K562 (cell line): ENCODE measurements at regions not wholly inside any gene's neighbourhood (a gene's known extent, or its start where the extent isn't known, plus 50 kb on each side); places are given as distances from the start of the nearest gene placed in this dataset.

Experiments used
- CHCHD3 ChIP-seq: fragments of 250-450 bp; sonication (Bioruptor Pico); IDR thresholded peaks from 2 replicates; pipeline ENCODE4 v2.1.2; 2022; ENCODE audit warnings: mild to moderate bottlenecking
- CHD1 ChIP-seq: fragments of 200-600 bp; sonication (generic); IDR thresholded peaks from one replicate; pipeline ENCODE4 v1.6.1; 2012; ENCODE audit warnings: mild to moderate bottlenecking, moderate library complexity, low read length, inconsistent platforms
- CTBP1 ChIP-seq: fragments of 450-650 bp; IDR thresholded peaks from 2 replicates; pipeline ENCODE4 v1.6.1; 2016; ENCODE audit warnings: borderline replicate concordance
- HNRNPK ChIP-seq: fragments of 200-400 bp; formaldehyde crosslinking; IDR thresholded peaks from one replicate; pipeline ENCODE4 v1.6.1; 2018; ENCODE audit warnings: mild to moderate bottlenecking, low read depth, low read length; ENCODE audit not compliant: poor library complexity, severe bottlenecking
- MEF2A ChIP-seq: IDR thresholded peaks from 2 replicates; pipeline ENCODE4 v1.6.1; 2011; ENCODE audit warnings: low read depth, mild to moderate bottlenecking, low read length, moderate library complexity; ENCODE audit not compliant: control insufficient read depth
- RBFOX2 ChIP-seq: fragments of 200-400 bp; formaldehyde crosslinking; IDR thresholded peaks from 2 replicates; pipeline ENCODE4 v1.6.1; 2017; ENCODE audit warnings: low read depth, mild to moderate bottlenecking, low read length, moderate library complexity
- RHOXF2B ChIP-seq: fragments of 250-450 bp; sonication (Bioruptor Pico); conservative IDR thresholded peaks from 2 replicates; pipeline ENCODE4 v1.5.1; 2021
- WHSC1 ChIP-seq: IDR thresholded peaks from one replicate; pipeline ENCODE4 v1.6.1; 2012; ENCODE audit warnings: low read length, control low read depth, inconsistent platforms
- ZKSCAN3 ChIP-seq: fragments of 250-450 bp; sonication (Bioruptor Pico); IDR thresholded peaks from 2 replicates; pipeline ENCODE4 v1.4.0; 2020
- ZNF263 ChIP-seq: sonication (generic); formaldehyde crosslinking; IDR thresholded peaks from 2 replicates; pipeline ENCODE4 v1.8.0; 2022; ENCODE audit warnings: mild to moderate bottlenecking, missing genetic modification reagents, borderline replicate concordance
- ZNF780A ChIP-seq: fragments of 250-450 bp; sonication (Bioruptor Pico); IDR thresholded peaks from 2 replicates; pipeline ENCODE4 v1.5.0; 2021; ENCODE audit warnings: mild to moderate bottlenecking
- TF ChIP-seq, protein P1 (sequence below): fragments of 450-650 bp; formaldehyde crosslinking; IDR thresholded peaks from 2 replicates; pipeline ENCODE4 v1.4.0; 2022; ENCODE audit warnings: missing genetic modification characterization
- TF ChIP-seq, protein P2 (sequence below): fragments of 250-450 bp; sonication (Bioruptor Pico); IDR thresholded peaks from 2 replicates; pipeline ENCODE4 v1.8.0; 2022; ENCODE audit warnings: inconsistent platforms, mild to moderate bottlenecking, moderate library complexity, borderline replicate concordance
- TF ChIP-seq, protein P3 (sequence below): fragments of 250-450 bp; sonication (Bioruptor Pico); IDR thresholded peaks from 2 replicates; pipeline ENCODE4 v1.5.0; 2021
- TF ChIP-seq, protein P4 (sequence below): conservative IDR thresholded peaks from 2 replicates; pipeline ENCODE4 v1.6.1; 2011; ENCODE audit warnings: low read depth, mild to moderate bottlenecking, low read length; ENCODE audit not compliant: control insufficient read depth
- TF ChIP-seq, protein P5 (sequence below): fragments of 250-450 bp; sonication (Bioruptor Pico); IDR thresholded peaks from 2 replicates; pipeline ENCODE4 v1.8.0; 2022; ENCODE audit warnings: inconsistent platforms
- TF ChIP-seq, protein P6 (sequence below): sonication (generic); formaldehyde crosslinking; IDR thresholded peaks from 2 replicates; pipeline ENCODE4 v1.8.0; 2022; ENCODE audit warnings: mild to moderate bottlenecking, missing genetic modification reagents, borderline replicate concordance
- TF ChIP-seq, protein P7 (sequence below): fragments of 250-450 bp; sonication (Bioruptor Pico); IDR thresholded peaks from 2 replicates; pipeline ENCODE4 v1.4.0; 2020; ENCODE audit warnings: borderline replicate concordance

DNA sequence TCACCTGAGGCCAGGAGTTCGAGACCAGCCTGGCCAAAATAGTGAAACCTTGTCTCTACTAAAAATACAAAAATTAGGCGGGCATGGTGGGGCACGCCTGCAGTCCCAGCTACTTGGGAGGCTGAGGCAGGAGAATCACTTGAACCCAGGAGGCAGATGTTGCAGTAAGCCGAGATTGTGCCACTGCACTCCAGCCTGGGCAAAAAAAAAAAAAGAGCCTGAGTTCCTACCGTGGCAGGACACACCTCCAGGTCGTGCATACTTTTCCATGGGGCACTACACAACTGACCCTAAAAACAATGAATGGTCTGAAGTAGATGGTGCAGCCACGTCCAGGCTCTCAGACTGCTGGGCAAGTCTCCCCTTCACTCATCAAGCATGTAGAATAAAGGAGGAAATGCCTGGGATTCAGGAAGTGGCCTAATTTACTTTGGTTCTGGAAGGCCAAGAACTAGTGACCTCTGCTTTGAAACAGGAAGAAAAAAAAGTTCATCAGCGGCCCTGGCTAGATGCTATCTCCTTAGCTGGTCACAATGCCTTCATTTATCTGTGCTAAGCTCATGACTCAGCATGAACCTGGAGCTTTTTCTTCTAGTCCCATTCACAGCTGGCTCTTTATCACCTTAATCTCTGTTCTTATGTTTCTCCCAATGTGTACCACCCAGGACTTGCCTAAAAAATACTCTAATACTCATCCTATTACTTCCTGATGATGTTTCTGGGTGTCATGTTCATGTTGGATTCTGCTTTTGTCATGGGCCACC is 55.8 kb upstream of the OR6J1 start (continued):
- TF ChIP-seq CHD1: no peak
- TF ChIP-seq ZNF780A (CRISPR knock-in tag): no peak
- no peak for TF ChIP-seq WHSC1
- no peak for TF ChIP-seq CHCHD3 (CRISPR knock-in tag)
- no peak for TF ChIP-seq MEF2A
- TF ChIP-seq, protein P1, sequence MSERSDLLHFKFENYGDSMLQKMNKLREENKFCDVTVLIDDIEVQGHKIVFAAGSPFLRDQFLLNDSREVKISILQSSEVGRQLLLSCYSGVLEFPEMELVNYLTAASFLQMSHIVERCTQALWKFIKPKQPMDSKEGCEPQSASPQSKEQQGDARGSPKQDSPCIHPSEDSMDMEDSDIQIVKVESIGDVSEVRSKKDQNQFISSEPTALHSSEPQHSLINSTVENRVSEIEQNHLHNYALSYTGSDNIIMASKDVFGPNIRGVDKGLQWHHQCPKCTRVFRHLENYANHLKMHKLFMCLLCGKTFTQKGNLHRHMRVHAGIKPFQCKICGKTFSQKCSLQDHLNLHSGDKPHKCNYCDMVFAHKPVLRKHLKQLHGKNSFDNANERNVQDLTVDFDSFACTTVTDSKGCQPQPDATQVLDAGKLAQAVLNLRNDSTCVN (CRISPR knock-in tag): no peak
- TF ChIP-seq ZNF263 (CRISPR knock-in tag): no peak
- TF ChIP-seq RHOXF2B (CRISPR knock-in tag): no peak
- TF ChIP-seq, protein P2, sequence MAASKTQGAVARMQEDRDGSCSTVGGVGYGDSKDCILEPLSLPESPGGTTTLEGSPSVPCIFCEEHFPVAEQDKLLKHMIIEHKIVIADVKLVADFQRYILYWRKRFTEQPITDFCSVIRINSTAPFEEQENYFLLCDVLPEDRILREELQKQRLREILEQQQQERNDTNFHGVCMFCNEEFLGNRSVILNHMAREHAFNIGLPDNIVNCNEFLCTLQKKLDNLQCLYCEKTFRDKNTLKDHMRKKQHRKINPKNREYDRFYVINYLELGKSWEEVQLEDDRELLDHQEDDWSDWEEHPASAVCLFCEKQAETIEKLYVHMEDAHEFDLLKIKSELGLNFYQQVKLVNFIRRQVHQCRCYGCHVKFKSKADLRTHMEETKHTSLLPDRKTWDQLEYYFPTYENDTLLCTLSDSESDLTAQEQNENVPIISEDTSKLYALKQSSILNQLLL: no peak
- no peak for TF ChIP-seq HNRNPK
- TF ChIP-seq ZKSCAN3 (CRISPR knock-in tag): no peak
- TF ChIP-seq, protein P3, sequence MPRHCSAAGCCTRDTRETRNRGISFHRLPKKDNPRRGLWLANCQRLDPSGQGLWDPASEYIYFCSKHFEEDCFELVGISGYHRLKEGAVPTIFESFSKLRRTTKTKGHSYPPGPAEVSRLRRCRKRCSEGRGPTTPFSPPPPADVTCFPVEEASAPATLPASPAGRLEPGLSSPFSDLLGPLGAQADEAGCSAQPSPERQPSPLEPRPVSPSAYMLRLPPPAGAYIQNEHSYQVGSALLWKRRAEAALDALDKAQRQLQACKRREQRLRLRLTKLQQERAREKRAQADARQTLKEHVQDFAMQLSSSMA (CRISPR knock-in tag): no peak
- TF ChIP-seq, protein P4, sequence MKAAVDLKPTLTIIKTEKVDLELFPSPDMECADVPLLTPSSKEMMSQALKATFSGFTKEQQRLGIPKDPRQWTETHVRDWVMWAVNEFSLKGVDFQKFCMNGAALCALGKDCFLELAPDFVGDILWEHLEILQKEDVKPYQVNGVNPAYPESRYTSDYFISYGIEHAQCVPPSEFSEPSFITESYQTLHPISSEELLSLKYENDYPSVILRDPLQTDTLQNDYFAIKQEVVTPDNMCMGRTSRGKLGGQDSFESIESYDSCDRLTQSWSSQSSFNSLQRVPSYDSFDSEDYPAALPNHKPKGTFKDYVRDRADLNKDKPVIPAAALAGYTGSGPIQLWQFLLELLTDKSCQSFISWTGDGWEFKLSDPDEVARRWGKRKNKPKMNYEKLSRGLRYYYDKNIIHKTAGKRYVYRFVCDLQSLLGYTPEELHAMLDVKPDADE: no peak
- TF ChIP-seq, protein P5, sequence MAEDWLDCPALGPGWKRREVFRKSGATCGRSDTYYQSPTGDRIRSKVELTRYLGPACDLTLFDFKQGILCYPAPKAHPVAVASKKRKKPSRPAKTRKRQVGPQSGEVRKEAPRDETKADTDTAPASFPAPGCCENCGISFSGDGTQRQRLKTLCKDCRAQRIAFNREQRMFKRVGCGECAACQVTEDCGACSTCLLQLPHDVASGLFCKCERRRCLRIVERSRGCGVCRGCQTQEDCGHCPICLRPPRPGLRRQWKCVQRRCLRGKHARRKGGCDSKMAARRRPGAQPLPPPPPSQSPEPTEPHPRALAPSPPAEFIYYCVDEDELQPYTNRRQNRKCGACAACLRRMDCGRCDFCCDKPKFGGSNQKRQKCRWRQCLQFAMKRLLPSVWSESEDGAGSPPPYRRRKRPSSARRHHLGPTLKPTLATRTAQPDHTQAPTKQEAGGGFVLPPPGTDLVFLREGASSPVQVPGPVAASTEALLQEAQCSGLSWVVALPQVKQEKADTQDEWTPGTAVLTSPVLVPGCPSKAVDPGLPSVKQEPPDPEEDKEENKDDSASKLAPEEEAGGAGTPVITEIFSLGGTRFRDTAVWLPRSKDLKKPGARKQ (CRISPR knock-in tag): no peak
- TF ChIP-seq, protein P6, sequence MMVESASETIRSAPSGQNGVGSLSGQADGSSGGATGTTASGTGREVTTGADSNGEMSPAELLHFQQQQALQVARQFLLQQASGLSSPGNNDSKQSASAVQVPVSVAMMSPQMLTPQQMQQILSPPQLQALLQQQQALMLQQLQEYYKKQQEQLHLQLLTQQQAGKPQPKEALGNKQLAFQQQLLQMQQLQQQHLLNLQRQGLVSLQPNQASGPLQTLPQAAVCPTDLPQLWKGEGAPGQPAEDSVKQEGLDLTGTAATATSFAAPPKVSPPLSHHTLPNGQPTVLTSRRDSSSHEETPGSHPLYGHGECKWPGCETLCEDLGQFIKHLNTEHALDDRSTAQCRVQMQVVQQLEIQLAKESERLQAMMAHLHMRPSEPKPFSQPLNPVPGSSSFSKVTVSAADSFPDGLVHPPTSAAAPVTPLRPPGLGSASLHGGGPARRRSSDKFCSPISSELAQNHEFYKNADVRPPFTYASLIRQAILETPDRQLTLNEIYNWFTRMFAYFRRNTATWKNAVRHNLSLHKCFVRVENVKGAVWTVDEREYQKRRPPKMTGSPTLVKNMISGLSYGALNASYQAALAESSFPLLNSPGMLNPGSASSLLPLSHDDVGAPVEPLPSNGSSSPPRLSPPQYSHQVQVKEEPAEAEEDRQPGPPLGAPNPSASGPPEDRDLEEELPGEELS (CRISPR knock-in tag): no peak
- TF ChIP-seq, protein P7, sequence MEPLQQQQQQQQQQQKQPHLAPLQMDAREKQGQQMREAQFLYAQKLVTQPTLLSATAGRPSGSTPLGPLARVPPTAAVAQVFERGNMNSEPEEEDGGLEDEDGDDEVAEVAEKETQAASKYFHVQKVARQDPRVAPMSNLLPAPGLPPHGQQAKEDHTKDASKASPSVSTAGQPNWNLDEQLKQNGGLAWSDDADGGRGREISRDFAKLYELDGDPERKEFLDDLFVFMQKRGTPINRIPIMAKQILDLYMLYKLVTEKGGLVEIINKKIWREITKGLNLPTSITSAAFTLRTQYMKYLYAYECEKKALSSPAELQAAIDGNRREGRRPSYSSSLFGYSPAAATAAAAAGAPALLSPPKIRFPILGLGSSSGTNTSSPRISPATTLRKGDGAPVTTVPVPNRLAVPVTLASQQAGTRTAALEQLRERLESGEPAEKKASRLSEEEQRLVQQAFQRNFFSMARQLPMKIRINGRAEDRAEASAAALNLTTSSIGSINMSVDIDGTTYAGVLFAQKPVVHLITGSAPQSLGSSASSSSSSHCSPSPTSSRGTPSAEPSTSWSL (CRISPR knock-in tag): no peak
- no peak for TF ChIP-seq RBFOX2
- TF ChIP-seq CTBP1: peak; percentile 79
